Medulla oblongata (tissue), 1 donor: ENCODE measurements at regions not wholly inside any gene's neighbourhood (a gene's known extent, or its start where the extent isn't known, plus 50 kb on each side); places are given as distances from the start of the nearest gene placed in this dataset.
"Not testable (repeated sequence)": the region's sequence is repeated elsewhere in the genome, so short reads cannot be mapped to it uniquely, and the experiment has no call there.

Source experiments
- DNase-seq: peaks from one replicate; pipeline ENCODE4 v3.0.0-alpha.2; 2015; ENCODE audit errors: extremely low spot score

DNA sequence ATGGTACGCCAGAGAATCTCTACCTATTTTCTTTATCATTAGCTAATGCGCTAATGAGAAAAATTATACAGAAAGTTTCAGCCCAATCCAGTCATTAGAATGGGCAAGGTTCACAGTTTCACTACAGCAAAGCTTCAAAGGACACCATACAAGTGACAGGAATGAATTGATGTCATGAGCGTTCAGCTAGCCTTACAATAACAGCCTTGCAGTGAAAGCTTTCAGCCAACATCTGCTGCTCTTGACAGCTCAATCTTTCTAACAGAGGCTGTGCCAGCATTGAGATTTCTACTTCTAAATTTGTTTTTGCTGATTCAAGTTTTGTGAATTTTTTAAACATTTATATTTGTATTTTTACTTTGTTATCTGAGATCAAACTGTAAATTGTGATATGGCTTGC is 302.4 kb upstream of the FAM174A start:
- DNase-seq = no peak

DNA sequence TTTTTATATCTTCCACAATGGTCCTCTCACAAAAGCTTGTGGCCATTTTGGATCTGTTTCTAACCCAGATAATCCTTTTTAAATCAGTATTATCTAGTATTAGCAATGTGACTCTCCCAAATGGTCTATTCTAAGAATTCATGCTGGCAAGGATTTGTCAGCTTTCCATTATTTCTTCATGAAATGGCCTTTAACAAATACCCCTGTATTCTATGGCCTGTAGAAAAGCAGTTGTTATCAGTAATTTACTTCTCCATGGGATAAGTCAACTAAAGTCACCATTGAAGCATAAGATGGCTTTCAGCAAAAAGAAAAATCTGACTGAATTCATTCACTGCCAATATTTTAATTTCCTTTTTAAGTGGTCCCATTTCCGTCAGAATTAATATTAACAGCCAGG is 346.4 kb upstream of the FAM174A start:
- no peak for DNase-seq

DNA sequence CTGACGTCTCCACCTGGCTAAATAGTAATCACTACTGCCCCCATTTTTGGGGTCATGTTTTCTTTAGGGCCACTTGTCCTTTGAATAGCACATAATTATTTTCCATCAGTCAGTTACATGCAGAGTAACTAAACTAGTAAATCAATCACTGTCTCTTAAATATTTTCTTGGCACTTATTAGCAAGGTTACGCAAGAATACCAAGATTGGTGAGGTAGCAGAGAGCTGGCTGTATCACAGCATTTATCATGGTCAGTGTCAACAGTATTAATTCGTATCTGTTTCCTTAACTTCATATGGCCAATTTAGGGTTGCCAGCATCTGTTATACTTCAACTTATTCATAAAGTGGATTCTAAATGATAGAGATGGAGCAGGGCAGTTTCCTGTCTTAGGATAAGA is 346.8 kb upstream of the FAM174A start:
- no peak for DNase-seq

DNA sequence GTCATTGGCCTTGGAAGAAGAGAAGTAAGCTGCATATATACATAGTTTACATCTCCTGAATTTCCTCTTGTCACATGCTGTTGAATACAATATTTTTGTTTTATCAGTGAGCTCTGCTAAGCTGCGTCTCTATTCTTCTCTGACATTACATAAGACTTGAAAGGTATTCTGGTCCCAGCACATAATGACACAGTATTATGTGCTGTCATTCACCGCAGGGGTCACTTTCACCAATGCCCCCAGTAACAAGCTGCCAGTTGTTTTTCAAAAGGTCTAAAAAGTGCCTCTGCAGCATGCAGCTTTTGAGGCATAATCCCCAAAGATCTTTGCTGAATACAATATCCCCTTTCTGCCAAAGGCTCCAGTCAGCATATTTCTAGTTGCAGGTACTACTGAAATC is 349.0 kb upstream of the FAM174A start:
- DNase-seq = no peak

DNA sequence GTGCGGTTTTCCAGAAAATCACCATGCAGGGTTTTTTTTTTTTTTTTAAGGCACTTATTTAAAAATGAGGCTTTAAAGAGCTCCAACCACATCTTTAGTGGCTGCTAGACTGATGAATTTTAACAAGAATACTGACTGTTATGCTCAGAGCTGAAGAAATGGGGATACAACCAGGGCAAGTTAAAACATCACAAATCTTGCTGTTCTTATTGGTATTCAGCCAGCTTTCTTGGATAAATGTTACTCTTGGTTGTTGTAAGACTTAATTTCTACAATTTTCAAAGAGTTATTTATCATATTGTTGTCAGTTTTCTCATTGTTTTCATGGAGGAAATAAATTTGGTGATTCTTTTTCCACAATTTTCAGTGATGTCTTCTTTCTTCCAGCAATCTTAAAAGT is 352.8 kb upstream of the FAM174A start:
- no peak for DNase-seq

DNA sequence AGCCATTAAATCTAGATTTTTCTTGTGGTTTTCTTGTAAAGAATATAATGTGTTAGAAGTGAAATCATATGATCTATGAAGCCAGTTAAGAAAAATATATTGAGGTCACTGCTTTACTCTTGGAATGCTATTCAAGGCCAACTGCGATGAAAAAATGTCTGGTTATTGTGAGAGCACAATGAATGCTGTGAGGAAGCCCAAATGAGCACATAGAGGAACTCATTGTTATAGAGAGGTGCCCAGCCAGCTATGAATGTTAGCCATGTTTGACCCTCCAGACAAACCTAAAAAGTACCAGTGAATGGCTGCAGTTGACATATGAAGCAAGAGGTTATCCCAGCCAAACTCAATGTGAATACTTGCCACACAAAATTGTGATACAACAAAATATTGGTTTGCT is 359.8 kb upstream of the FAM174A start:
- no peak for DNase-seq

DNA sequence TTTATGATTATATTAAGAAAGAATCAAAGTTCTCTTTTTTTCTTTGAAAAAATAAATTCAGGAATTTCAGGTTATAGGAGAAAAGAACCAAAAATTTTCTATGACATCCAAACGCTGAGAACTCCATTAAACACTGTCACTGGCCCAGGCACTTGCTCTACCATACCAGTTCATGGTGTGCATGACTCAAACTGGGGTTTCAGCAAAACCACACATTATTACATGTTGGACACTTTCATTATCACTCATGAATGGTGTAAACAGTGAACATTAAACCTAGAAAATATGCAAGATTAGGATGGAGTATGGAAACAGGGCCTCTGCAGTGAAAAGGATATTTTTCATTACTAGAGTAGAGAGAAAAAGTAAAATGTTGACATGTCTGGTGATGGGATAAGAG is 369.9 kb upstream of the FAM174A start:
- no peak for DNase-seq

DNA sequence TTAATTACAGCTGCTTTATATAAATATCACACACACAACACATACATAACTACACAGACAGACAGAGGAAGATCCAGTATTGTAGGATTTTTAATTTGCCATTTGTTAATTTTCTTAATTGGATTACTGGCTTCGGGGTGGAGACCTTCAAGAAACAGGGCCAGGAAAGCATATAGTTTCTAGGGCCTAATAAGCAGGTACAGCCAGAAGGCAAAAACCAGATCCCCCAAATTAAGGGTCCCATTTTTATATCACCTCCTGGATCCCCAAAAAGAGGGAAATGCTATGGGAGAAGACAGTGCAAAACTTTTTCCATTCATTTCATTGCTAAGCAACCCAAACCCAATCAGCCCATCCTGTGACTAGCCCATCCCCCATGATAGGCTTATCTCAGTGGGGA is 373.3 kb upstream of the FAM174A start:
- DNase-seq = no peak

DNA sequence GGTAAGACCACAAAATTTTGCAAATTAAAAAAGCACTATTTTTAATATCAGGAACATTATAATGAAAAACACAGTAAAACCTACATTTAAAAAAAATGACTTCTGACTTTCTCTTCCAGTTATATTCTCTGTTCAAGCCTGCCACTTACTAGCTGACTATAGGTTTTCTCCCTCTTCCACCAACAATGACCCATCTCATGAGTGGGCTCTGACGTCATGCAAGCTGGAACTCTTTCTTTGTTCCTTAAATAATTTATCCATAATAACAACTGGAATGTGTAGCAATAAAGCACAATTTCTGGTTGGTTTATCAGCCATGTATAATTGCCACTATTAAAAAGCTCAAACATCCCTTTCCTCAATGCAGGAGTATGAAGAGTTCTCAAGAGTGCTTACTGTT is 378.1 kb upstream of the FAM174A start:
- DNase-seq = no peak

DNA sequence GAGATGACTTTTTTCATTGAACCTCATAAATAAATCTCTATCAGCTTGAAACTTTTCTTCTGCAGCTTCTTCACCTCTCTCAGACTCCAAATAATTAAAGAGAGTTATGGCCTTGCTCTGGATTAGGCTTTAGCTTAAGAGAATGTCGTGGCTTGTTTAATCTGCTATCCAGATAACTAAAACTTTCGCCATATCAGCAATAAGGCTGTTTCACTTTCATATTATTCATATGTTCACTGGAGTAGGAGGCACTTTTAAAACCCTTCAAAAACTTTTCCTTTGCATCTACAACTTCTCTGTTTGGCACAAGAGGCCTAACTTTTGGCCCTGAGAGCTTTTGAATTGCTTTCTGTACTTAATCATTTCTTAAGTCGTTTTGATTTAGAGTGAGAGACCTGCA is 386.9 kb upstream of the FAM174A start:
- no peak for DNase-seq

DNA sequence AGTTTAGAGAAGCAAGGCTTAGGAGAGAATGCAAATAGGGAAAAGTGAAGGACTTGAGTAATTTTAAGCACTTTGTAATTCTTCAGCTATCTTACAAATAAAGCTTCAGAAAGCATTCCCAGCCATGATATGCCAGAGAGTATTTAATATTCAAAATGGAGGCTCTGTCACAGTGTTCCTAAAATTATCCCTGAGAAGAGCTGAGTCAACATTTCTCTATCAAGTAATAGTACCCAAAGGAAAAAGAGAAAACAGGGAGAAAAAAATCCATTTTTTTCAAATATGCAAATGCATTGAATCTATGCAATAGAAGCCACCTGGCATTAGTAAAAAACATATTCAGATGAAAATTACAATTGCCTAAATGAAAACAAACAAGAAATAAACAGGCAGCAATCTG is 392.6 kb upstream of the FAM174A start:
- no peak for DNase-seq

DNA sequence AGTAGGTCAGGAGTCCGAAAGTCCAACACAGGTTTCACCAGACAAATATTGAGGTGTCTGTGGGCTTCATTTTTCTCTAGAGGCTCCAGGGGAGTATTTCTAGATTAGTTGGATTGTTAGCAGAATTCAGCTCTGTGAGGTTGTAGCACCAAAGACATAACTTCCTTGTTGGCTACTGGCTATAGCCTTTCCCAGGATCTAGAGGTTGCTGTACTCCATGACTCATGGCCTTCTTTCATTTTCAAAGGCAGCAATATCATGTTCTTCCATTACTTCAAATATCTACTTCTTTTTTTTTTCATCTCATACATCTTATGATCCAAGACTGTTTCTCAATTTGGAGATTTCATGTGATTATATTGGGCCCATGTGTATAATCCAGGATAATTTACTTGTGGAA is 404.0 kb upstream of the FAM174A start:
- DNase-seq = no peak

DNA sequence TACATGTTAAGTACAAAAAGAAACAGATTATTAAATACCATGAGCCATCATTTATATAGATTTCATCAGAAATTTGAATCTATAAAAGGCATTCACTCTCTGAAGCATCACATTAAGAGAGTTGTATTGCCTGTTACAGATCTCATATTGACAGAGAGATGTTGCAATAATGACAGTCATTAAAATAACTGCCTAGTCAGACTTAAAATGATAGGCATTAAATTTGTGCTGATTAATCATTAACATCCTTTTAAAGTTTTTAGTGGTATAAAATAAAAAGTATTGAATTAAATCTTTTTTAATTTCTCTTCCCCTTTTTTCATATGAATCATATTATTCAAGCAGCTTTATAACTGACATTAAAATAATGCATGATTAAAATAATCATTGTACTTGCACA is 404.9 kb upstream of the FAM174A start:
- DNase-seq = no peak

DNA sequence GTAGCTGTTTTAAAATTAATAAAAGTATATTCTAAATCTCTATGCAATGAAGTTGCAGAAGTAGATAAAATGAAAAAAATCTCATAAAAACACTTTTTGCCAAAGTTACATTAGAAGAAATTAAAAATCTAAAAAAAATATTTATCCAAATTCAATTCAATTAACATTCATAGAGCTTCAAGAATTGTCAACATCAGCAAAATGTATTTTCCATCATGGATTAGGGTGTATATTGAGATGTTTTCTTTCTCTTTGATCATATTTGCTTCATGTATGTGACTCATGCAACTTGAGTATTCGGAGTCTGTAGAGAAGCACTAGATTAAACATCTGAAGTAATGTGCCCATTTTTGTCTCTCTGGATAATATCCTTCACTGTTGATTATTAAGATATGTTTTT is 415.3 kb upstream of the FAM174A start:
- DNase-seq = no peak

DNA sequence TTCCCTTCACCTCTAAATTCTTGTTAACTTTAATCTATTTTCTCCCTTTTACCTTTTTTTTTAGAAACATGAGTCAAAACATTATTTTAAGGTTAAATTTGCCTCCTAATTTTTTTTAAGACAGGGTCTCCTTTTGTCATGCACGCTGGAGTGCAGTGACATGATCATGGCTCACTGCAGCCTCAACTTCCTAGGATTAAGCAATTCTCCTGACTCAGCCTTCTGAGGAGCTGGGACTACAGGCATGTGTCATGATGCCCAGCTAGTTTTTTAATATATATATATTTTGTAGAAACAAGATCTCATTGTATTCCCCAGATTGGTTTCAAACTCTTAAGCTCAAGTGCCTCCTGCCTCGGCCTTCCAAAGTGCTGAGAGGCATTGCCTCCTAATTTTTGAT is 424.7 kb upstream of the FAM174A start:
- DNase-seq = no peak

DNA sequence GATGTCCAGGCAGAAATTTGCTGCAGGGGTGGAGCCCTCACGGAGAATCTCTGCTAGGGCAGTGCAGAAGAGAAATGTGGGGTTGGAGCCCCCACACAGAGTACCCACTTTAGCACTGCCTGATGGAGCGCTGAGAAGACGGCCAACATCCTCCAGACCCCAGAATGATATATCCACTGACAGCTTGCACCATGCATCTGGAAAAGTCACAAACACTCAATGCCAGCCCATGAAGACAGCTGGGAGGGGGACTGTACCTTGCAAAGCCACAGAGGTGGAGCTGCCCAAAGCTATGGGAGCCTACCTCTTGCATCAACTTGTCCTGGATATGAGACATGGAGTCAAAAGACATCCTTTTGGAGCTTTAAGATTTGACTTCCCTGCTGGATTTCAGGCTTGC is 426.3 kb upstream of the FAM174A start:
- DNase-seq = no peak

DNA sequence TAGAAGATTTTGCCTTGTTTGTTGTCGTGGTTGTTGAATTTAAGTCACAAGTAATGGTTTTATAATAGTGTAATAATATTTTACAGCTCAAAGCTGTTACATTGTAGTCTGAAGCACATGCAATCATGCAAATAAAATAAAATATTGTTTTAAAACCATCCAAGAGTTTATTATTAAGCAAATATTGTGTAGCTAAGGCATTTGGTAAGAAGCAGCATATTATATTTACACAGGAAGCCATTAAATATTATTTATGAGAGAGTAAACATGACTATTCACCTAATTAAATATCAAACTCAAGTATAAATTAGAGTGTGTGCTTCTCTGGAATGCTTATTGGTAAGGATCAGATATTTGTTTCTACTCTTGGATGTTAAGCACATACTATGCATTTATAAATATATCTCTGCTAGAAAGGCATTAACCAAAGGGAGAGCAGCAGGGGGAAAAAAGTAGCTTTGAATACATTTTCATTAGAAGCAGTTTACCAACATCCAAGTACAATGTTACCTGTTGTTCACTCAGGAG is 431.5 kb upstream of the FAM174A start:
- DNase-seq = not testable (repeated sequence)

DNA sequence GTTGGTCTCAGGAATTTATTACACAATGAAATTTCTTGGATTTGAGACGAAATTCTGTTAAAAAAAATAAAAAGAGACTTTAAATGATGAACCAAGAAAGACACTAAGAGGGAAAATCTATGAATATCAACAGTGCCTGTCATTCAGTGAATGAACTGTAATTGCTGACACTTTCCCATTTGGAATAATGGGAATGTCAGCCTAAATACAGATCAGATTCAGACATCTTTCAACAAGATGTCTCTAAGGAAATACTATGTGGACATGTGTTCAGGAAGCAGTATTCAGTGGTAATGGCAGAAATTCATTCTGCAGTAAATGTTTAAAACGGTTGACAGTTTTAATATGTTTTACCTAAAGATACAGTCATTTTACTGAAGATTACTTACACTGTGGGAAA is 433.7 kb upstream of the FAM174A start:
- DNase-seq = not testable (repeated sequence)

DNA sequence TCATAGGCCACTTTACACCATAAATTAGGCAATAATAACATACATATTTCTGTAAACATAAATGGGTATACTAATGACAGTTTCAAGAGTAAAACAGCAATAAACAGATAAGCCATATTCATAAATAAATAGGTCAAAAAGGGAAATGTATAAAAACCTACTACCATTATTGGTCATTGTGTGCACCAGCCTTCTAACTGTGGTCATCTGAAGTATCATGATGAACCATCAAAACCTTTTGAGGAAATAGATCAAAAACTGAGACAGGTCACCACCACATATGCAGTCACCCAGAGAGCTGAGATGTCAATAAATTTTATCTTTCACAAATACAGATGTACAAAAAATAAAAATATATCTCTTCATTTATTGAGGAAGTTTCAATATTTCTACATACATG is 438.8 kb upstream of the FAM174A start:
- not testable (repeated sequence) for DNase-seq

DNA sequence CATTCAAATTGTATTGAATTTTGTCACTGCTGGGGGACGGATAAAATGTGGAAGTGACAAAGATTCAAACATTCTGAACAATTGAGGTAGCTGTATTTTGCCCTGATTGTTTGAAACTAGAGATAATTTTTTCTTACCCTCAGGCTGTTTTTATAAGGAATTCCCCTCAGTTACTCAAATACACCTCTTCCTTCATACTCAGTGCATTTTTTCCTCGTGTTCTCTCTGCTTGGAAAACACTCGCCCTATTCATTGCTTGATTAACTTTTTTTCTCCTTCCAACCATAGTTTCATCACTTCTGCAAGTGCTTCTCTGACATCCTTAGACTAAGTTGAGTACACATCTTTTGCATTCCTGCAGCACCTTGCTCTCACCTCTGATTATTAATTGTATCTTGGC is 454.5 kb upstream of the FAM174A start:
- not testable (repeated sequence) for DNase-seq

DNA sequence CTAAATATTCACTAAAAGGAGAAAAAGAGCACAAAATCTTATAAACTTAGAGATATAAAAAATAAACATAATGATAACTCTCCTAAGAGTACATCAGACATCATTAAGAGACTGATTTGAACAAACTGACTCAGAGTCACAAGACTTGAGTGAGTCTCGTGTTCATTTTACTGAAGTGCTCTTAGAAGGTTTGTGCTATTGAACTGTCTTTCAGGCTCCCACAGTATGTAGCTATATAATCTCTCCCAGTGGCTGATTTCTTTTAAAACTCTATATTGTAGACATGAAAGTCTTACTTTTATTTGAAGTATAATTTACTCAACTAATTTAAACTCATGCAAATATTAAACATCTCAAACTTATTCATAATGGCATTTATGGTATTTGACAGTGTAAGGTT is 456.0 kb upstream of the FAM174A start:
- not testable (repeated sequence) for DNase-seq

DNA sequence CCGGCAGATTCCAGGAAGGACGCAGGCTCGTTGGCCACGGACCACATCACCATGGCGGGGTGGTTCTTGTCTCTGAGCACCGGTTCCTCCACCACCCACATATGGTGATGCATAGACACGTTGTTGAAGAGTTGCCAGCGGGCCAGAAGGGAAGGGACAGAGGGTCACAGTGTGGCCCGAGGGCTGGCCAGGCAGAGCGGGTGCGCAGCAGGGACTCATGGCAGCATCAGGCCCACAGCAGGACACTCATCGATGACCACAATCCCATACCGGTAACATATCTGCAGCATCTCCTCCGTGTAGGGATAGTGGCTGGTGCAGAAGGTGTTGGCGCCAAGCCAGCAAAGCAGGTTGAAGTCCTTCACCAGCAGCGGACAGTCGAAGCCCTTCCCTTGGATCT is 469.2 kb upstream of the FAM174A start:
- not testable (repeated sequence) for DNase-seq

DNA sequence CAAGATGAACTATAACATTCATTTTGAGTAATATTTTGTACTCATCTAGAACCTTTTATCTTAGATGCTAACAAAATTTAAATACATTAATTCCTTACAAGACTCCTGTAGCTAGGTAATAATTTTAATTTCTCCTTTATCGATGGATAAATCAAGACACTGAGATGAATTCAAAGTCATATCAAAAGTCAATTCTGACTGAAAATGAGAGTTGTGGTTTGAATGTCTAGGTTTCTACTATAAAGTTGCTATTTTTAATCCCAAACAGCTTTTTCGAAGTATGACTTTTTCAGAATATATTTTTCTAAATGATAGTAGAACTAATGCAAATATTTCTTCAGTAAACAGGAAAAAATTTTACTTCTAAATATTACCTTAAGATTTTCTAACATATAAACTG is 491.7 kb upstream of the FAM174A start:
- DNase-seq = no peak

DNA sequence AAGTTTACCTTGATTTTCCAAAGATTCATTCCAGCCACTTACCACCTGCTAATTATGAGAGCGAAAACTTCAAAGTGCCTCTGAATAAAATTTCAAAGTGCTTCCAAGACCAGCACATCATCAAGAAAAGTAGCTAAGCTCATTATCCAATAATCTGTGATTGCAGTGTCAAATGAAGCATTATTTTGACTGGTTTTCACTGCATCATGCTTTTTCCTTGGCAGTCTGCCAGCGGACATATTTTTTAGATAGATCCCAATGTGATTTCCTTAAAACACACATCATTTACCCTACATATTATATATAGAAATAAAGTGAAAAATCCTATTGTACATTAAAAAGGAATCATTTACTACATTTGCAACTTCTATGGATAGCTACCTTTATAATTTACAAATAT is 508.6 kb upstream of the FAM174A start:
- DNase-seq = no peak

DNA sequence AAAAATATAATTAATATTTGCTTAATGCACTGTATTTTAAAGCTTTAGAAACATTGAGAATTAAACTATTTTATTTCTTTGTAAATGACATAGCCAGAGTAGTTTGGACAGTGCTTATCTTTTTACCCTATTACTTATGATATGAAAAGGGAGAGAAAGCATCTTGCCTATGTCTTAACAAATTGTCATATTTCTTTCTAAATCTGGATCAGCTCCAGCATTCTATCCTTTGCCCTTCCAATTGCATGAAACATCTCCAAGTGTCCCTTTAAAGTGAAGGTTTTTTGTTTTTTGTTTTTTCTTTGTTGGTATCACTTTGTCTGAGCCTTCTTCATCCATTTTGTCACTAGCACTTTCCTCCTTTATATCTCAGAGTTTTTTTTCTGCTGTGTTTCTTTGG is 511.6 kb upstream of the FAM174A start:
- no peak for DNase-seq
